HepG2 (cell line): ENCODE measurements at regions not wholly inside any gene's neighbourhood (a gene's known extent, or its start where the extent isn't known, plus 50 kb on each side); places are given as distances from the start of the nearest gene placed in this dataset.

Experiments
- ATAC-seq: fragments of 200-7000 bp; cut with Tn5 transposase; 3 replicates; pipeline ENCODE4 v1.9.1; 2020; ENCODE audit warnings: mild to moderate bottlenecking, moderate library complexity
- BruUV-seq: library from RNA; stranded (reverse); fragments of 400-500 nt; replicated peaks from 2 replicates; lab custom pipeline; 2021; lab: Mats Ljungman, UMichigan
- CTCF ChIA-PET: fragments of 300-600 bp; formaldehyde crosslinking; extraction: SDS; loops from one replicate; lab custom pipeline; 2021; ENCODE audit warnings: low total read pairs, inconsistent platforms, low intra/inter-chr PET ratio; lab: Yijun Ruan, JAX
- POLR2A ChIA-PET: fragments of 350-600 bp; sonication (Branson Sonifier 250); formaldehyde crosslinking; loops from one replicate; lab custom pipeline; 2020; ENCODE audit warnings: antibody characterized with exemption, inconsistent platforms; lab: Yijun Ruan, JAX
- DNase-seq: peaks from one replicate; pipeline ENCODE4 v3.0.0-alpha.2; 2015; ENCODE audit warnings: low spot score
- FAIRE-seq: peaks from 3 replicates; lab custom pipeline; 2011; peaks lifted over from hg19 to GRCh38; lab: Jason Lieb, UNC
- H2AFZ ChIP-seq: one replicate; pipeline ENCODE4 v1.6.1; 2011; ENCODE audit warnings: low read length, inconsistent platforms
- H3K27ac ChIP-seq: fragments of 300-600 bp; 3 replicates; pipeline ENCODE4 v1.8.0; 2011; ENCODE audit warnings: mixed run types, mild to moderate bottlenecking, mixed read lengths, low read length, inconsistent platforms; ENCODE audit not compliant: insufficient read depth; ENCODE audit errors: extremely low read length
- H3K27me3 ChIP-seq, 2 experiments: fragments of 200-600 bp in 1 of 2; 2 replicates in 1 of 2; 3 replicates in 1 of 2; pipeline versions ENCODE4 v1.6.0 to v1.8.0; 2011; ENCODE audit warnings: low read length in 2 of 2, mild to moderate bottlenecking in 2 of 2, moderate library complexity in 2 of 2, inconsistent platforms in 1 of 2; ENCODE audit not compliant: insufficient read depth in 2 of 2, control insufficient read depth in 1 of 2
- H3K36me3 ChIP-seq, 2 experiments: fragments of 200-600 bp in 1 of 2; replicated peaks in 1 of 2; 2 replicates in 1 of 2; 3 replicates in 1 of 2; pipeline versions ENCODE4 v1.5.1 to v1.8.0; 2011; ENCODE audit warnings: low read length in 2 of 2, inconsistent platforms in 1 of 2; ENCODE audit not compliant: insufficient read depth in 2 of 2, control insufficient read depth in 1 of 2
- H3K4me1 ChIP-seq: 2 replicates; pipeline ENCODE4 v1.5.1; 2012; ENCODE audit warnings: low read length, inconsistent platforms; ENCODE audit not compliant: insufficient read depth
- H3K4me2 ChIP-seq: 2 replicates; pipeline ENCODE4 v1.6.0; 2011; ENCODE audit warnings: low read depth, low read length, inconsistent platforms
- H3K4me3 ChIP-seq, 3 experiments: fragments of 200-600 bp in 1 of 3; sonication (generic), shearing (Covaris generic) in 1 of 3; replicated peaks in 1 of 3; 2 replicates each; pipeline ENCODE4 v1.5.1; 2011 to 2016; ENCODE audit warnings: low read length in 3 of 3, inconsistent platforms in 2 of 3, low read depth in 2 of 3, mild to moderate bottlenecking in 2 of 3, control low read depth in 1 of 3, mixed read lengths in 1 of 3; ENCODE audit not compliant: insufficient read depth in 1 of 3
- H3K79me2 ChIP-seq: one replicate; pipeline ENCODE4 v1.6.1; 2011; ENCODE audit warnings: low read length, inconsistent platforms; ENCODE audit not compliant: insufficient read depth
- H3K9ac ChIP-seq: 2 replicates; pipeline ENCODE4 v1.6.0; 2011; ENCODE audit warnings: mild to moderate bottlenecking, low read depth, low read length, inconsistent platforms; ENCODE audit not compliant: insufficient read depth
- H3K9me3 ChIP-seq: 2 replicates; pipeline ENCODE4 v1.5.1; 2012; ENCODE audit warnings: mild to moderate bottlenecking, low read length
- H4K20me1 ChIP-seq: 2 replicates; pipeline ENCODE4 v1.6.0; 2011; ENCODE audit warnings: inconsistent platforms, mild to moderate bottlenecking, low read length, moderate library complexity; ENCODE audit not compliant: insufficient read depth
- CEBPG ChIP-seq: IDR thresholded peaks from 2 replicates; pipeline ENCODE4 v1.6.1; 2016
- ERF ChIP-seq: IDR thresholded peaks from 2 replicates; pipeline ENCODE4 v1.6.1; 2018; ENCODE audit warnings: missing biosample characterization, missing genetic modification reagents
- HDAC6 ChIP-seq: fragments of 200-600 bp; sonication (generic); IDR thresholded peaks from 2 replicates; pipeline ENCODE4 v1.7.0; 2017; ENCODE audit warnings: mild to moderate bottlenecking, antibody characterized with exemption, low read length, low read depth
- HNRNPL ChIP-seq: fragments of 200-400 bp; formaldehyde crosslinking; IDR thresholded peaks from 2 replicates; pipeline ENCODE4 v1.6.1; 2017; ENCODE audit warnings: mild to moderate bottlenecking, low read depth, low read length
- KDM4B ChIP-seq: sonication (generic); formaldehyde crosslinking; IDR thresholded peaks from 2 replicates; pipeline ENCODE4 v1.4.0; 2020; ENCODE audit warnings: missing genetic modification reagents
- MAX ChIP-seq: IDR thresholded peaks from 2 replicates; pipeline ENCODE4 v1.6.1; 2012; ENCODE audit warnings: inconsistent platforms
- MXD4 ChIP-seq: IDR thresholded peaks from 2 replicates; pipeline ENCODE4 v1.6.1; 2016; ENCODE audit warnings: mild to moderate bottlenecking, missing biosample characterization, missing genetic modification reagents
- NONO ChIP-seq, 2 experiments: fragments of 450-650 bp in 1 of 2; sonication (generic) in 1 of 2; formaldehyde crosslinking in 1 of 2; IDR thresholded peaks in 1 of 2; conservative IDR thresholded peaks in 1 of 2; 2 replicates each; pipeline versions ENCODE4 v1.6.1 to v1.8.0; 2017 to 2022; ENCODE audit warnings: mild to moderate bottlenecking in 1 of 2, missing genetic modification reagents in 1 of 2, moderate library complexity in 1 of 2
- SIN3A ChIP-seq: IDR thresholded peaks from 2 replicates; pipeline ENCODE4 v1.6.1; 2011; ENCODE audit warnings: low read depth, mild to moderate bottlenecking, control low read depth, low read length, borderline replicate concordance
- SOX6 ChIP-seq, 2 experiments: fragments of 450-650 bp in 1 of 2; sonication (generic) in 1 of 2; formaldehyde crosslinking in 1 of 2; IDR thresholded peaks; 2 replicates each; pipeline versions ENCODE4 v1.4.0 to v1.6.1; 2017 to 2020; ENCODE audit warnings: antibody characterized with exemption in 1 of 2, mild to moderate bottlenecking in 1 of 2, missing genetic modification reagents in 1 of 2
- SRSF1 ChIP-seq: fragments of 200-400 bp; formaldehyde crosslinking; optimal IDR thresholded peaks from 2 replicates; pipeline ENCODE3; 2017; ENCODE audit warnings: mild to moderate bottlenecking, low read depth, low read length, moderate library complexity
- U2AF2 ChIP-seq: fragments of 200-400 bp; formaldehyde crosslinking; IDR thresholded peaks from 2 replicates; pipeline ENCODE4 v1.6.1; 2017; ENCODE audit warnings: low read depth, mild to moderate bottlenecking, low read length
- ZKSCAN8 ChIP-seq: IDR thresholded peaks from 2 replicates; pipeline ENCODE4 v1.6.1; 2016; ENCODE audit warnings: borderline replicate concordance, missing genetic modification reagents, missing compliant biosample characterization
- ZNF205 ChIP-seq: IDR thresholded peaks from 2 replicates; pipeline ENCODE4 v1.6.1; 2018; ENCODE audit warnings: missing biosample characterization, missing genetic modification reagents
- ZNF337 ChIP-seq: sonication (generic); formaldehyde crosslinking; IDR thresholded peaks from 2 replicates; pipeline ENCODE4 v1.5.1; 2020; ENCODE audit warnings: missing genetic modification reagents, low read depth, mild to moderate bottlenecking, borderline replicate concordance
- ZNF552 ChIP-seq: sonication (generic); formaldehyde crosslinking; IDR thresholded peaks from 2 replicates; pipeline ENCODE4 v1.9.0; 2022; ENCODE audit warnings: missing genetic modification reagents, mild to moderate bottlenecking, borderline replicate concordance
- ZNF710 ChIP-seq: sonication (generic); formaldehyde crosslinking; IDR thresholded peaks from 2 replicates; pipeline ENCODE4 v1.5.0; 2020; ENCODE audit warnings: mild to moderate bottlenecking, missing genetic modification reagents, borderline replicate concordance
- ZNF746 ChIP-seq: sonication (generic); formaldehyde crosslinking; IDR thresholded peaks from 2 replicates; pipeline ENCODE4 v1.8.0; 2022; ENCODE audit warnings: mild to moderate bottlenecking, missing genetic modification reagents
- WGBS: methylation state at CpG from one replicate; pipeline ENCODE4 v1.1.6; 2017; ENCODE audit warnings: low lambda C conversion rate; 5-methylcytosine and 5-hydroxymethylcytosine counted together
- in situ Hi-C: cut with HindIII; loops from 2 replicates; pipeline ENCODE4 v1.10.0; 2017; ENCODE audit warnings: low pct_unique_long_range_greater_than_20kb; ENCODE audit not compliant: extremely low pct_ligation_motif_present
- intact Hi-C: fragments of 100-400 bp; cut with micrococcal nuclease; formaldehyde crosslinking; loops from one replicate; pipeline ENCODE4 v1.10.0; 2022; ENCODE audit not compliant: unreplicated experiment

GRCh38 chr2:188199716-188200128 lies 92.0 kb upstream of the GULP1 start:
- DNase-seq (peak; percentile 15), FAIRE-seq (no peak), ATAC-seq (no peak)
- BruUV-seq: no TSS peak
- no peak for TF ChIP-seq HDAC6
- no peak for TF ChIP-seq ZNF552 (CRISPR knock-in tag)
- TF ChIP-seq SOX6 (IDR thresholded peaks at IDR 0.05): no peak
- no peak for TF ChIP-seq SOX6 (CRISPR knock-in tag; IDR thresholded peaks at IDR 0.05)
- no peak for TF ChIP-seq ZKSCAN8 (CRISPR knock-in tag)
- TF ChIP-seq HNRNPL: no peak
- no peak for TF ChIP-seq ZNF205 (CRISPR knock-in tag)
- no peak for TF ChIP-seq NONO (IDR thresholded peaks at IDR 0.05)
- TF ChIP-seq NONO (CRISPR knock-in tag; conservative IDR thresholded peaks at IDR 0.05): no peak
- no peak for TF ChIP-seq ZNF746 (CRISPR knock-in tag)
- no peak for TF ChIP-seq KDM4B (CRISPR knock-in tag)
- no peak for TF ChIP-seq MXD4 (CRISPR knock-in tag)
- no peak for TF ChIP-seq ZNF337 (CRISPR knock-in tag)
- no peak for TF ChIP-seq ZNF710 (CRISPR knock-in tag)
- no peak for TF ChIP-seq ERF (CRISPR knock-in tag)
- TF ChIP-seq CEBPG: no peak
- no peak for TF ChIP-seq SIN3A
- TF ChIP-seq U2AF2: no peak
- TF ChIP-seq SRSF1: no peak
- no peak for TF ChIP-seq MAX
- Histone ChIP-seq H3K27ac (no peak overlapping the region), H3K9me3 (no peaks in the 10 kb centered on the region), H3K79me2 (no peaks in the 10 kb centered on the region), H3K9ac (no peak overlapping the region), H3K4me1 (no peaks in the 10 kb centered on the region), H3K4me2 (no peak overlapping the region), H2AFZ (no peak overlapping the region), H3K36me3 (no peaks in the 10 kb centered on the region), H4K20me1 (no peaks in the 10 kb centered on the region), H3K4me3 (no peak overlapping the region), H3K27me3 (no peaks in the 10 kb centered on the region)
- 2% methylated on average over 3 of the region's 3 CpGs for WGBS
- ChIA-PET CTCF (no interaction called here), POLR2A (no interaction called here)
- in situ Hi-C loops (no loop called here), intact Hi-C loops (no loop called here)
